Glomerular visceral epithelial cell (primary cell): ENCODE measurements at regions not wholly inside any gene's neighbourhood (a gene's known extent, or its start where the extent isn't known, plus 50 kb on each side); places are given as distances from the start of the nearest gene placed in this dataset.
A peak's percentile ranks its signal among the peaks of the same experiment; 100 is the strongest.

ENCODE experiments used
- DNase-seq: peaks from one replicate; pipeline ENCODE4 v3.0.0-alpha.2; 2016; ENCODE audit errors: extremely low spot score

- DNase-seq = no peak
Measured at GRCh38 chr1:87165177-87165576, 163.5 kb upstream of the LMO4 start.

DNA sequence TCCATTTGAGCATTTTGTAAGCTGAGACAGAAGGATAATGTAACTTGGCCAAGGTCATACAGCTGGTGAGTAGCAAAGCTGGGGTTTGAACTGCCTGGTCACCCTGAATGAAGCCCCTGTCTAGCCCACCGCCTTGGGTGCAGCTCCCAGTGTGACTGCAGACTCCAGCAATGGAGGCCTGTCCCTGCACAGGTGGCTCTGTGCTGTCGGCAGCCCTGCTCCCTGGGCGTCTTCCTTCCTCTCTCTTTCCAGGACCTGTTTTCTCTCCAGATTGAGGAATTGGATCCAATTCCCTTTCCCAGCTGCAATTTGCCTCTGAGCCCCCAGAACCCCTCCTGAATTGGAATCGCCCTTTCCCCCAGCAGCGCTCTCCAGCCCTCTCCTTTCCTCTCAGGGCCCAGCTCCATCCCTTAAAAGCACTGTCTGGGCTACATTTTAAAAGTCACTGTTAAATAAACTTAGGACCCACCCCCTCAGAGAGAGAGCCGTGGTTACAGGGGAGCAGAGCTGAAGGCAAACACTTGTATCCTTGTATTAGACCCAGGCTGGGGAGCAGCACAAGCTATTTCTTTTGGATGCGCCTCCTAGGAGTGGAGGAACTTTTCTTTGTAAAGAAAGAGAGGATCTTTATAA lies 161.4 kb upstream of the LMO4 start:
- DNase-seq = no peak

- DNase-seq = no peak
Measured at GRCh38 chr1:87167848-87168525, 160.7 kb upstream of the LMO4 start.

DNA sequence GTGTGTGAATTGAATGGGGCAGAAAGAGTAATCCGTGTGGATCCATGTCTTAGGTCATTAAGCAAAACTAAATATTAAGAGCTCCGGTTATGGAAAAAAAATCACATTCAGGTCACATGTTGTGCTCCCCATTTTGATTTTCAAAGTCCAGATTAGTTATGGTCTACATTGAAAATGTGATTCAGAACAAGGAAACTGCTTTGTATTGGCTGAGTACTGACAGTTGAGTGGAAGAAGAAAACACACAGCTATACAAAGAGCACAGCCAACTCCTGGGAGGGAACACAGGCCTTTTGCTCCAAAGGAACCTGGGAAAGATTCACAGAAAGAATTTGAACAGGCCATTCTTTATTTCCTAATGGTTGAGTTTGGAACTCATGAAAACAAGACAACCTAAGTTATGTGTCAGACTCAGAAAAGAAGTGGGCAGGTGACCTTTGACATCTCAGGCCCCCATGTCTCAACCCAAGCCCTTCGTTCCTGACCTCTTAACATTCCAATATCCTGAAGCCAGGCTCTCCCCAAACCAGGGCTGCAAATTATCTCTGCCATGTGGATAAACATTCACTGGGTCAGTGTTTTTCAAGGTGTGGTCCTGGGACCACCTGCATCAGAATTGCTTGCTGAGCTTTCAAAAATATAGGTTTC lies 159.3 kb upstream of the LMO4 start:
- DNase-seq = no peak

- no peak for DNase-seq
Measured at GRCh38 chr1:87170157-87170556, 158.5 kb upstream of the LMO4 start.

DNA sequence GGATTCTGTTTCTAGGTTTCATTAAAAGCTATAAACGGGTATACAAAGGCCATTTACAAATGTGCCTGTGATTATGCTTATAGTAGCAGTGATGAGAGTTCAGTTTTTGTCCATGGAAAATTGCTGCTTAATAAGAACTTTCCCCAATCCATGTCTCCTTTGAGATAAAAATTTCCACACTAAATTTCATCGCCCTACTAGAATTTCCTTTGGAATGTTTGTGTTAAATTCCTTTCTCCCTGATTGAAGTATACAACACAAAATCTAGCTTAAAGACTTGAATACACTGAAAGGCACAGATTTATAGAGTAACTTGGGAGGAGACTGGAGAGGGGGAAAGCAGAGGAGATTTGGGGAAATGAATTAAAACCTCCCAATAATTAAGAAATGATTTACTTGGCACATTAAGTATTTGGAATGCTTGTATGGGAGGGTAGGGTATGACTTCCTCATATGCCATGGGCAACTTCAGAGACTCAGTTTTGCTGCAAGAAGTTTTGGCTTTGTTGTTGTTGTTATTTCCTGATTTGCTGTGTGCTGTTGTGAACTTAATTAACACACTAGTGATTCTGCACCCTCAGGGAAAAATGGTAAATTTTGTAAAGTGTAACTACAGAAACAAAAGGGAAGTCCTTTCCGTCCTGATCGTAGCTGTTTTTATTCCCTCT lies 157.6 kb upstream of the LMO4 start:
- no peak for DNase-seq

DNA sequence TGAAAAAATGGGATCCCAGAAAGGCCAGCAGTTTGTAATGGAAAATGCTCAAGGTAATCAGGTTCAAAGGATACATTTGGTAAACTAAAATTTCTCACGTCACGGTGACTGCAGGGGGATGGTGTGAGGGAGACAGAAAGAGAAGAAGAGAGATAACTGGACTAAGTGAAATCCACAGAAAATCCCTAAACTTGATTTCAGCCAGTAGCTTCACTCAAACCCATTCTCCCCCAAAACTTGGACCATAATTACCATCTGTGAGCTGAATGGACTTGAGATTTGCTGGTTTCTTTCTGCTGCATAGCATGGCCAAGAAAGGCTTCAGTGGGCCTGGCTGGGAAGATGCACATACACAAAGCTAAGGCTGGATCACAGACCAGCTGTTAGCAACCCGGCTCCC lies 155.4 kb upstream of the LMO4 start:
- DNase-seq = no peak

- DNase-seq = peak; percentile 24
Measured at GRCh38 chr1:87174724-87175245, 153.9 kb upstream of the LMO4 start.

GRCh38 chr1:87176087-87176486 lies 152.6 kb upstream of the LMO4 start:
- DNase-seq = no peak

DNA sequence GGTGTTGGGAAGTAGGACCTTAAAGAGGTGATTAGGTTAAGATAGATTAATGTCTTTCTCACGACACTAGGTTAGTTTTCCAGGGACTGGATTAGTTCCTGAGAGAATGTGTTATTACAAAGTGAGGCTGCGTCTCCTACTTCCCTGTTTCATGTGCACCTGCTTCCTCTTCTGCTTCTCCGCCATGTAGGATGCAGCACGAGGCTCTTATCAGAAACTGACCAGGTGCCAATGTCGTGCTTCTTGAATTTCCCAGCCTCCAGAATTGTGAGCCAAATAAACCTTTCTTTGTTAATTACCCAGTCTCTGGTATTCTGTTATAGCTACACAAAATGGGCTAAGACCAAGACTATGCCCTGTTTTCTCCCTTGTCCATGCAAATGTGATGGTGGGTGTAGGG lies 152.2 kb upstream of the LMO4 start:
- no peak for DNase-seq

DNA sequence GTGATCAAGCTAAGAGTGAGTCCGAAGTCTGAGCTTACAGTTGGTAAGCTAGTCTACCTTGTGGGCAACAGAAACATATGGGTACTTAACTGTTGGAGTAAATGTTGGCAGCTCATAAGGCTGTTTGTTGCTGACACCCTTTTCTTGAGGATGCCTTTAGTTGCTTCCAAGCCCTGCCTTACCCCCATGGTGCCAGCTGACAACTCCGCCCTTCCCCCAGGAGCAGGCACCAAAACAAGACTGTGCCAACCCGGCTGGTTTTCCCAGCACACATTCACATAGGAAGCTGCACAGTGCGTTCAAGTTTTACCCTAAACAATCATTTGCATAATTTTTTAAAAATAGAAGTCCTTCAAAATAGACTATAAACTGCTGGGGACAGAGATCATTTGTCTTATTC lies 150.2 kb upstream of the LMO4 start:
- no peak for DNase-seq

GRCh38 chr1:87179076-87179810 lies 149.4 kb upstream of the LMO4 start:
- no peak for DNase-seq

GRCh38 chr1:87179851-87180519 lies 148.7 kb upstream of the LMO4 start:
- DNase-seq = no peak

- DNase-seq = no peak
Measured at GRCh38 chr1:87180682-87181081, 148.0 kb upstream of the LMO4 start.

DNA sequence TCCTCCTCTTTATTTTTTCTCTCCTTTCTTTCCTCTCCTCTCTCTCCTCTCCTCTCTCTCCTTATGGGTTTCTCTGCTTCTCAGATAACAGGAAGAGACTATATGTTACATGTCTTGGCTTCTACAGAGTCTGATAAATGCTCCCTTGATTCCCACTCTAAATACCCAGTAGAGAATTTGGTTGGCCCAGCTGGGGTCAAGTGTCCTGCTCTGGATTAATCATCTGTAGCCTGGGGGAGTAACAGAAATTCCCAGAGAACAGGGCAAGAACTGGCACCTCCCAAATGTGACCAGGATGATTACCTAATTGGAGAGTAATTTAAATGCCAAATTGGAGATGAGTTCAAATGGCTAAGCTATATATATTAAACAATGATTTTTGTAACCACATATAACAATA lies 146.1 kb upstream of the LMO4 start:
- DNase-seq = no peak

DNA sequence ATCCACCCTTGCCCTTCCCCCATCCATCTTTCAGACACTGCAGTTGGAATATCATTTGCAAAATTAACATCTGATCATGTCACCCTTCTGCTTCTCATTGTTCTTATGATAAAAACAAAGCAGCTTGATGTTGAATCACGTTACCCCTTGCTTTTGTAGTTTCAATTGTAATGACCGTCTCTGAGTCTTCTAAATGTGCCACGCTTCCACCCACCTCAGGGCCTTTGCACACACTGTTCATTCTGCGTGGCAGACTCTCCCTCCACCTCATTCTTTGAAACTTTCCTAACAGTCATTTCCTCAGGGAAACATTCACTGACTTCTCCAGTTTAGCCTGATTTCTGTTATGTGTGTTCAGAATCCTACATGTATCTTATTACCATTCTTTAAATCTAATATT lies 143.6 kb upstream of the LMO4 start:
- no peak for DNase-seq

- no peak for DNase-seq
Measured at GRCh38 chr1:87186346-87186745, 142.3 kb upstream of the LMO4 start.

GRCh38 chr1:87188640-87189039 lies 140.0 kb upstream of the LMO4 start:
- no peak for DNase-seq

DNA sequence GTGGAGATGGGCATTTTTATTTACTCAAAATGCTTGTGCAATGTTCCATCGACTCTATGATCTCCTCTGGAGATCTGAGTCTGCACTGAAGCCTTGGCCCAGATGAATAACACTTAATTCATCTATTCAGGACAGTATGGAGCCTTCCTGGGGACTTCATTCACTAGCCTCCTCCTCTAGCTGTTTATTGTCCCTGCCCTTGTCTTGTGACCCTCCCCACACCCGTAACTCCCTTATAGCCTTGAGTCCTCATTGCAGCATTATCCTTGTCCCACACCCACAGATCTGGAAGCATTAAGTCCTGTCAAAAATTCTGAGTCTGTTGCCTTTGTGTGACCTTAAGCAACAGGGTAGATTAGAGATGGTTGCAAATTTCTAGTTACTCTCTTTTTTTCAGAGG lies 138.3 kb upstream of the LMO4 start:
- DNase-seq = no peak

- DNase-seq = no peak
Measured at GRCh38 chr1:87191646-87192045, 137.0 kb upstream of the LMO4 start.

DNA sequence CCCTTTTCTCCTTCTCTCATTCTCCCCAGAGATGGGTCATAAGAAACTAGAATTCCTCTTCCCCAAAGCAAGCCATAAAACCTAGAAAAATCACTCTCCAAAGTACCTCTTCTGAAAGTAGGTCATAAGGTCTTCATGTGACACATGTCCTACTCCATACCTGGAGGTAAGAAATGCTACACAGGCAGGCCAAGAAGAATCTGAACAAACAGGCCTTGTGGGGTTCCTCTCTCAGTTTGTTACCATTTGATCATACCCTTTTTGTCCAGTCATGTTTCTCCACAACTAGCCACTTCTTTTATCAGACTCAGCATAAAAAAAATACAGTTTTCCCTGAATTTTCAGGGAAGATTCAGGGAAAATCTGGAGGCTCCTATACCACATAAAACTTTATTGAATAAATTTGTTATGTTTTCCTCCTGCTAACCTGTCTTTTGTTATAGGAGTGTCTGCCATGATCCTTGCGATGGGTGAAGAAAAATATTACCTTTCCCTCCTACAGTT lies 134.4 kb upstream of the LMO4 start:
- DNase-seq = no peak
